ENCODE measurements at regions not wholly inside any gene's neighbourhood (a gene's known extent, or its start where the extent isn't known, plus 50 kb on each side); places are given as distances from the start of the nearest gene placed in this dataset.

DNA sequence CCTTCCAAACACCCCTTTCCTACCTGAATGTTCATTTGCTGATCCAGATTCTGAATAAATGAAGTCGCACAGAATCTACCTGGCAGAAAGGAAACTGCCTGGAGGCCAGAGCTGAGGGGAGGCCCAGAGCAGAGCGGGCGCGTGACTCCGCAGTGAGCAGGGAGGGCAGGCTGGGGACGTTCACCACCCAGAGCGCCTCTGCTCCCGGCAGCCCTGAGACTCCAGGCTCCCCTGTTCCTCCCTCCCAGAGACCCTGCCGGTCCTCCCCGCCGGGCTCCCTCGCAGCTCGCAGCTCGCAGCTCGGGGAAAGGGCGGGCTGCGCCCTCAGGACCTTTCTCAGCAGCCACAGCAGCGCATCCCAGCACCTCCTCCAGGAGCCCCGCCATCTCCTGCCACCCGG, 176.7 kb upstream of the ZNF32 start:
- no peak for TF ChIP-seq ZNF274 (IDR thresholded peaks at IDR 0.05; ENCODE audit: borderline replicate concordance, extremely low read depth, low read length)
- no peak for TF ChIP-seq EGR1 (IDR thresholded peaks at IDR 0.05; ENCODE audit: borderline replicate concordance, low read depth, low read length)
- TF ChIP-seq, protein P1, sequence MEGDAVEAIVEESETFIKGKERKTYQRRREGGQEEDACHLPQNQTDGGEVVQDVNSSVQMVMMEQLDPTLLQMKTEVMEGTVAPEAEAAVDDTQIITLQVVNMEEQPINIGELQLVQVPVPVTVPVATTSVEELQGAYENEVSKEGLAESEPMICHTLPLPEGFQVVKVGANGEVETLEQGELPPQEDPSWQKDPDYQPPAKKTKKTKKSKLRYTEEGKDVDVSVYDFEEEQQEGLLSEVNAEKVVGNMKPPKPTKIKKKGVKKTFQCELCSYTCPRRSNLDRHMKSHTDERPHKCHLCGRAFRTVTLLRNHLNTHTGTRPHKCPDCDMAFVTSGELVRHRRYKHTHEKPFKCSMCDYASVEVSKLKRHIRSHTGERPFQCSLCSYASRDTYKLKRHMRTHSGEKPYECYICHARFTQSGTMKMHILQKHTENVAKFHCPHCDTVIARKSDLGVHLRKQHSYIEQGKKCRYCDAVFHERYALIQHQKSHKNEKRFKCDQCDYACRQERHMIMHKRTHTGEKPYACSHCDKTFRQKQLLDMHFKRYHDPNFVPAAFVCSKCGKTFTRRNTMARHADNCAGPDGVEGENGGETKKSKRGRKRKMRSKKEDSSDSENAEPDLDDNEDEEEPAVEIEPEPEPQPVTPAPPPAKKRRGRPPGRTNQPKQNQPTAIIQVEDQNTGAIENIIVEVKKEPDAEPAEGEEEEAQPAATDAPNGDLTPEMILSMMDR (IDR thresholded peaks at IDR 0.05; ENCODE audit: control extremely low read depth in 1 of 3, insufficient read depth in 1 of 3, low read depth in 1 of 3, low read length in 3 of 3) = no peak
- no peak for TF ChIP-seq POLR2A (IDR thresholded peaks at IDR 0.05; ENCODE audit: control extremely low read depth in 1 of 2, low read depth in 2 of 2, low read length in 2 of 2)
- TF ChIP-seq POLR2AphosphoS5 (IDR thresholded peaks at IDR 0.05; ENCODE audit: low read depth, low read length) = no peak
- TF ChIP-seq CHD2 (IDR thresholded peaks at IDR 0.05; ENCODE audit: low read length) = no peak
- no peak for TF ChIP-seq EZH2 (IDR thresholded peaks at IDR 0.05; ENCODE audit: low read depth, low read length, severe bottlenecking)
- TF ChIP-seq HDAC2 (IDR thresholded peaks at IDR 0.05; ENCODE audit: borderline replicate concordance in 1 of 2, low read depth in 2 of 2, low read length in 2 of 2) = no peak
- no peak for TF ChIP-seq CHD1 (IDR thresholded peaks at IDR 0.05; ENCODE audit: low read depth, low read length)
- TF ChIP-seq SUZ12 (IDR thresholded peaks at IDR 0.05; ENCODE audit: low read length) = no peak
- no peak for TF ChIP-seq CREB1 (IDR thresholded peaks at IDR 0.05)
- no peak for TF ChIP-seq KDM5A (IDR thresholded peaks at IDR 0.05; ENCODE audit: low read length)
- TF ChIP-seq JUN (IDR thresholded peaks at IDR 0.05; ENCODE audit: low read depth, low read length) = no peak
- no peak for TF ChIP-seq RAD21 (IDR thresholded peaks at IDR 0.05 in 1 of 2, conservative IDR thresholded peaks at IDR 0.05 in 1 of 2; ENCODE audit: low read depth in 2 of 2, low read length in 2 of 2)

All from H1 (cell line).